ENCODE measurements at regions not wholly inside any gene's neighbourhood (a gene's known extent, or its start where the extent isn't known, plus 50 kb on each side); places are given as distances from the start of the nearest gene placed in this dataset.

DNA sequence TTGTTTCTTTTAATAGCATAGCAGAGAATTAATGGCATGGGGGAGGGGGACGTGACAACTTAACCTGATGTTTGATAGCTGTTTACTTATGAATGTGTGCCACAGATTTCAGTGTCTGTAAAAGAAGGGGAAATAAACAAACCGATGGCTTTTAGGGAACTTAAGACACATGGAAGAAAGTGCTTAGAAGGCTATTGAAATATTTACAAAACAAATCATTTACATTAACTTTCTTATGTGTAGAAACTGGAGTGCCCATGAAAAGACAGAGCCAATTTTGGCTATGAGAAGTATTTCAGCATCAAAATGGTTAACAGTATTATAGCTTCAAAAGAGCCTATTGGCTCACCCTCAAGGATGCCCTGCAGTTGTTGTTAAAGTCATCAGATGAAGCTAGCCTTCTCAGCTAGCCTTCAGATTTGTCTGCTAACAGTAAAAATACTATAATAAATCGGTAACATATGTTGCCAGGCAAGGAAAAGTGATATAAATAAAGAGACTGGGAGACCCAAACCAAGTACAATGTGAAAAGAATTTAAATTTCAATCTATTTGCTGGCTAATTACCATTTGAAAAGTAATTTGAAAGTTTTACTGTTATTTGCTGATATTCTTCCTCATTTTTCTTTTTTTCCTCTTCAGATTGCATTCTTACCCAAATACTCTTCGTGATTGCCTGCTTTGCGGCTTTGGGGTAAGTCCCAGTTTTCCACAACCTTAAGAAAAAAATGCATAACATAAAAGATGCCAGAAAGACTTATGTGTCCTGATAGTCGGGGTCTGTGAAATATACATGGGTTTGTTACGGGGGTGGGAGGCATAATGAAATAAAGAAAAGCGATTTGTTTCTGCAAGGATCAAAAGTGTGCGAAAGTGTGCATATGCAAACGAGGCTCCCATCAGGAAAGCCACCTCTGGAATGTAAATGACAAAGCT, 256.4 kb downstream of the MEIS1 start:
- no peak for DNase-seq

DNA sequence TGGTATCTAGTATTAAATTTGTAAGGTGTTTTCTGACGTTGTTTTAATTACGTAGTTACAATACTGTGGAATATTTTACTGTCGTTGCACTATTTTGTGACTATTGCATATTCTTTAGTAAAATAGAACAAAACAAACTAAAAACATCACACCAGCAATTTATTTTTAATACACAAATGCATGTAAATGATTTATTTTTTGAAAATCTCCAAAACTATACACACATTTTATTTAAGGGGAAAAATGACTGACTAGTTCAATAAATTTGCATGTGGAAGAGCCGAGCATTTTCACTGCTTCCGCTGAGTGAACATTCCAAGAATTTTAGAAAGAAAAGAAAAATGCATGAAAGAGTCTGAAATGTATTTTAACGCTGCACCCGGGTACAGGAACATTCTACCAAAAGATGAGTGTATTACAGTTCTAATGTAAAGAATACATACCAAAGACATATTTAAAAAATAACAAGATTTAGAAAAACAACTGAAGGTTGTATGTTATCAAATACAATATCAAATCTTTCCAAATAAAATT, 257.7 kb downstream of the MEIS1 start:
- DNase-seq: no peak

DNA sequence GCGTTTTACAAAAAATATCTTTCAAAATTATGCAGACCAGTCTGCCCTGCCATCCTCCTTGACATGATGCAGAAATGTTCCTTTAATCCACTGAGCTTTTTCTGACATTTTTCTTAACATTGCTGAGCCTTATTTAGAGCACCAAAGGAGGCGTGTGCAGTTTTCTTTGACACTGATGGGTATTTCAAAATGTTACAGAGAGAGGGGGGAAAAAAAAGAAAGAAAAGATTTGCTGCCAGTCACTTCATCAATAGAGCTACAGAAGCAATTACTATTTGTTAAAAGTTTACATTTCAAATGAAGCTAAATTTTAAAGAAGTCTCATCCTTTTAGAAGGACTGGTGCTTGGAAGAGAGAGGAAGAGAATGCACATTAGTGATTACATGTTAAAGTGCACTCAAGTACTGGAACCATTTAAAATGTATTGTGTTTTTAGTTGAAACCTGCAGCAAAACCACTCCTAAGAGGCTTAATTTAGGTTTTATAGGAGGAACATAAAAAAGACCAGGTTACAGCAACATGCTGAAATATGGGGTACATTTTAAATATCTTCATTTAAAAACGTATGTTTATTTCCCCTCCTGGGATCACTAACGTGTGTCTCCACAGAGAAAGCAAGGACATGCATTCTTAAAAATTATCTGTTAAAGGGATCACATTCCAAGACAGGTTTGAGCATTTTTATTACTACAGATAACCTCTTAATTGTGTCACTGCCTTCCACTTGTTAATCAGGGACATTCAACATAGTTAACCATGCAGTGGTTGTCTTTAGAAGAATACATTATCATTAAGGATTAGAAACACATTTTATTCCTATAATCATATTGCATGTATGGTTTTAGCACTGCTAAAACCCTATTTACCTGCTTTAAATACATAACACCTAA, 258.4 kb downstream of the MEIS1 start:
- no peak for DNase-seq

DNA sequence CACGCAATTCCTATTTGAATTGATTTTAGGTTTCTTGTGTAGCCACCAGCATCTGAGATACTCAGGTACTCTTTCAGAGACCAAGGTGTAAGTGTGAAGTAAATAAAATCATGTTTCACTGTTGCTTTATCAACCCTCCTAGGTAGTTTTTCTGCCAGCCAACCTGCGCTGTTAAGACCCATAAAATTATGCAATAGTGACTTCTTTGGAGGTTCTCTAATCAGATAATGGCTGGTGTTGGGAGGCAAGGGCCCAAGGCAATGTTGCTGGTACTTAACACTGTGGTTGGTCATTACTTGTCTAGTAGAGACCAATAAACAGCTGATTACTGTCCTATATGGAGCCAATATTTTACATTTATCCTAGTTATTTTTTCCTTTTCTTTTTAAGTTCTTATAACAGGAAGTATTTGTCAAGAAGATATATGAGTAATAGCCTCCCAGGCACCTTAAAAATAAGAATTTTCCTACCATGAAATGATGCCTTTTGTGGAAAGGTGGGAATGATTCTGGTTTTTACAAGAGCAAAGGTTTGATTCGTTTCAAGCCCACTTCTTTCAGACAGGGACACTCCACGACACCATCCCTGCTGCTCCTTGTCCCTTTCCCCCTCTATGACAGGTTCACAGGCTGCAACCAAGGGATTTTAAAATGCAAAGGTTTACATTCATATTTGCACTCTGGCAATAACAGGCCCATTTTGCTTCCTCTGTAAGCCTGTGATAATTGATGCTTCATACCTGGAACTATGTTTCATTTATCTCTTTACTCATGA, 259.3 kb downstream of the MEIS1 start:
- no peak for DNase-seq

DNA sequence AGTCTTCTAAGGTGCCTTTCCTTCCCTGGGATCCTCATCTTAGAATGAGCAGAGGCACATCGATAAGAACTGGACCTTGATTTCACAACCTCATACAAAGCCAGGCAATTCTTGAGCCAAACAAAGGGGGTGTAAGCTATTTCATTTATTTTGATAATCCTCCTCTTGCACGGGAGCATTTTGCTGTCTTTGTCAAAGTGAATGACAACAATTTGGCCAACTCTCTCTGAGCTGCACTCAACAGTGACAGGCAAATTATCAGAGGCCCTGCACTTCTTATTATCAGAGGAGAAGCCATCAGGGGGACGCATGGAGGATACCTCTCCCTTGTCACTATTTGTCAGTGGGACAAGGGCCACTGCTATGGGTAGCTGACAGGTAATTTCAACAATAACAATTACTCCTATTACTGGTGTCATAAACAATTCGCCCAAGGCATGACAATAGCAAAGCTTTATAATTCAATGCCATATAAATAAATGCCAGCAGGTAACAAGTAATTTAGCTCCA, 260.4 kb downstream of the MEIS1 start:
- DNase-seq: no peak

- no peak for DNase-seq
These were observed 261.4 kb downstream of the MEIS1 start for GRCh38 chr2:66696374-66696773.

GRCh38 chr2:66696886-66697285, 262.0 kb downstream of the MEIS1 start:
- DNase-seq: no peak

GRCh38 chr2:66697366-66697765, 262.4 kb downstream of the MEIS1 start:
- no peak for DNase-seq

DNA sequence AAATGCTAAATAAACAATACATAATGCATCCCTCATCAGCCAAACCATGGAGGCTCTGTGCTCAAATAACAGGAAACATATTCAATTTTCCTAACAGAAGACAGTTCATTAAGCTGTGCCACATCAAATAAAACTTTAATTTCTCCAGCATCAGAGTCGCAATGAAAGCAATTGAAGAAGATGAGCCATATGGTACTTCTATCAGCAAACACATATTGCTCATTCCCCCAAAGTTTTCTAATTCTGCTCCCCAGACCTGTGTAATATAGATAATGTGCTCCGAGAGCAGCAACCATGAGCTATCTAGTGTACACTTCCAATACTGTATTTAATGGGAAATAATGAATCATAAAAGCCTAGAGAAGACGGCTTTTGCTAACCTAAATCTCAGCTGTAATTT, 263.2 kb downstream of the MEIS1 start:
- DNase-seq: no peak

DNA sequence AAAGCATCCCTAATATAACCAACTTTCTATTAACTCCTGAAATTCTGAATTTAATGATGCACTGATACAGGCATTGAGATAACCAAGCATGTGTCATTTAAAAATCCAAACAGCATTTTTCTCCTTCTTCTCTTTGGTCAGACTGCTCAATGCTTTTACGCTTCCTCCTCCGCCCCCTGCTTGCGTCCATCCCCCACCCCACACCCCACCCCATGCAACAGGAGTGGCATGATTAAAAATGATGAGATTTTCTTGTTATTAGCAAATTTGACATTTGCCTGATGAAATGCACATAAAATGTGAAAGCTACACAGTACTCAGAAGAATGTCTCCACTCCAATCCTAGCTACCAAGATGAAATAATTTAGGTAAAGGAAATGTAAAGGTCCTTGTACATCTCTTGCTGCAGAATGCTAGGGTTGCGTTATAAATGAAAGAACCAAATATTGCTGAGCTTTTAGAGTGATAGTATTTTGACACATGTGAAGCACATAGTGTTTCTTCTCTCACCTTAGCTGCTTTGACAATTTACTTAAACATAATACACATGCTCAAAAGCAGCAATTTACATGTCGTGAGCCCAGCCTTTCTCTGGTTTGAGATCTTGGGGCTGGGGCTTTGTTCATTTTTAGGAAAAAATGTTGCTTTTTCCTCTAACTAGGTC, 263.8 kb downstream of the MEIS1 start:
- DNase-seq: no peak

DNA sequence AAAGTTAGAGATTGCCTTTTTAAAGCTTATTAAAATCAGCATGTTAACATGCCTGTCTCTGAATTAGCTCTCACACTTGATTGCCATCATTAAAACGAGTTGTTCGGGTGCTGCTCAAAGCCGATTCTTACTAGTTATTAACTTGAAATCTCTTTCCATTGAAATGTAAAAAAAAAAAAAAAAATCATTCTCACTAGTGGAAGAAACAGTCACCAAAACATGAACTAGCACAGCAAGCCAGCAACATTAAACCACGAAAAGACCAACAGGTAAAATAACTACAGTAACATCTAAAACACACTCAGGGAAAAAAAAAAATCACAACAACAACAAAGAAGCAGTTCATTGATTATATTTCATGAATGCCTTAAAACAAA, 264.5 kb downstream of the MEIS1 start:
- DNase-seq: no peak

- DNase-seq: peak; percentile 85
These were observed 265.1 kb downstream of the MEIS1 start for GRCh38 chr2:66699793-66700676.

DNA sequence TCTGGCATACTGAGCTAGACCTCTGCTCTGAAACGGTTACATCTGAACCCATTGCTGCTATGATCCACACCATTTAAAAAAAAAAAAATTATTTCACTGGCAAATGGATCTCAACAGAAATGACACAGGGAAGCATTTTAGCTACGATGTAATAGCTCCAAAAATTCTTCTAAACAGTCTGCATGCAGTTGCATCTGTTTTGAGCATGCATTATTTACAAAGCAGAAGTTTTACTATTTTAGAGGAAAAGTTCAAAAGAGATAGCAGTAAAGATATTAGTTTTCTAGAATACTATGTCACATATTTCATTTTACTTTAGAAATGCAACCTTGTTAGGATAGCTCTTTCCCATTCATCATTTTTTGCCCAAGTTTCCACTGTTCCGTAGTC, 265.7 kb downstream of the MEIS1 start:
- no peak for DNase-seq

GRCh38 chr2:66701251-66701650, 266.3 kb downstream of the MEIS1 start:
- DNase-seq: no peak

DNA sequence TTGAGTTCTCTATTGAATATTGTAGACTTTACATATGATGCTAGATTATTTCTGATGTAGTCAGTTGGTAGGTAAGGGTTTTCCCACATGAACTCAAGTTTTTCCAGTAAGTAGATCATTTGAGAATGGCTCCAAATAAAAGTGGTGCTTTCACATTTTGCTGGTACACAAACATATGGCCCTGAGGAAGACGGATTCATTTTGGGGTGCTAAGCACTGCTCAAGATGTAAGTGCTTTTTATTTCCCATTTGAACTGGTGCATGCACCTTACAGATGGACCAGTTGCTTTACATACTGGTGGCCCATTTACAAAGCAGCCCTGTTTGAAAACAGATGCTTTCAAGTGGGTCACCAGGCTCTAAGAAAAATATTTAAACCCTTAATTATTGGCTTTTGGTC, 266.7 kb downstream of the MEIS1 start:
- no peak for DNase-seq

DNA sequence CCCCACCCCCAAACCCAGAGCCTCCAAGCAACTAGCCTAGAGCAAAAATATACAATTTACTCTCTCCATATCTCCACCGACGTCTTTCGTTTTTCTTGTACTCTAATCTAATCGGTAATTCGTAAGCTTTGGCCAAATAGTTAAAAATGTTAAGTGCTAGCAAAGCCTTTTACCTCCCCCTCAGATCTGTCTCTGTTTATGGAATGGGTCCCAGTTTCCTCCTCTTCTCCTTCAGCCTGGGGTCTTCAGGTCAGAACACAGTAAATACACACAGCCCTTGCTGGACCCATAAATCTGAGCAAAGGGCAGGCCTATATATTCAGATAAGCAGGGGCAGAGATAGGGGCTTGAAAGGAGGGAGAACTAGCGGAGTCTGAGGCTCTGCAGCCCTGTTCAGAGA, 267.4 kb downstream of the MEIS1 start:
- peak; percentile 87 for DNase-seq

DNA sequence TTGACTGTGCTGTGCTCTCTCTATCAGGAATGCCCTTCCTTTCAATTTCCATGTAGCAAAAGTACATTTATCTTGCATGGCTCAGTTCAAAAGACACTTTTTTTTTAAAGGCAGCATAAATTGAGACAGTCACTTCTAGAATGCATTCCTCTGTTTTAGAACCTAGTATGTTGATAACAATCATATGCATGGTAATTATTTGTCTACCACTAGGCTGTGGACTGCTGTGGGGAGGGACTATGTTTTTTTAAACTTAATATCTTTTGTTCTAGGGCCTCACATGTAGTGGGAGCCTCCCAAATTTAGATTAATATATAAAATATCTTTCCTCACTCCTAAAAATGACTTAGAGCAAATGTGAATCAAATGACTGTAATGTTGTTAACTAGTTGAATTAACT, 269.9 kb downstream of the MEIS1 start:
- no peak for DNase-seq

GRCh38 chr2:66714610-66715009, 279.7 kb downstream of the MEIS1 start:
- no peak for DNase-seq

GRCh38 chr2:66717218-66717905, 282.4 kb downstream of the MEIS1 start:
- no peak for DNase-seq
